Gastrocnemius medialis (tissue), 4 donors: ENCODE measurements at regions not wholly inside any gene's neighbourhood (a gene's known extent, or its start where the extent isn't known, plus 50 kb on each side); places are given as distances from the start of the nearest gene placed in this dataset.

Source experiments
- ATAC-seq, 2 donors: fragments of 150-250 bp; one replicate each; pipeline ENCODE4 v1.9.1; 2016
- DNase-seq, 2 donors: peaks; one replicate each; pipeline ENCODE4 v3.0.0-alpha.2; 2019
- H3K27ac ChIP-seq, 4 donors: fragments of 200-600 bp; sonication (generic); 1 replicate in 1 of 4; 2 replicates in 3 of 4; pipeline ENCODE4 v1.5.1; 2016 to 2018; ENCODE audit warnings: mild to moderate bottlenecking in 2 of 4, moderate library complexity in 1 of 4
- H3K27me3 ChIP-seq, 3 donors: fragments of 200-600 bp; sonication (generic) in 2 of 3; 1 replicate in 1 of 3; 2 replicates in 2 of 3; pipeline versions ENCODE4 v1.5.1 to v1.6.0; 2016 to 2019; ENCODE audit warnings: mild to moderate bottlenecking in 1 of 3, moderate library complexity in 1 of 3
- H3K36me3 ChIP-seq, 2 donors: fragments of 200-600 bp; sonication (generic) in 1 of 2; one replicate each; pipeline ENCODE4 v1.5.1; 2017 to 2018
- H3K4me1 ChIP-seq, 2 donors: fragments of 200-600 bp; sonication (generic) in 1 of 2; one replicate each; pipeline ENCODE4 v1.5.1; 2016 to 2017; ENCODE audit warnings: mild to moderate bottlenecking in 2 of 2
- H3K4me3 ChIP-seq, 4 donors: fragments of 200-600 bp; sonication (generic) in 3 of 4; 1 replicate in 1 of 4; 2 replicates in 3 of 4; pipeline ENCODE4 v1.5.1; 2016 to 2019; ENCODE audit warnings: mild to moderate bottlenecking in 2 of 4
- H3K9me3 ChIP-seq, 3 donors: fragments of 200-600 bp; sonication (generic) in 2 of 3; 1 replicate in 1 of 3; 2 replicates in 2 of 3; pipeline ENCODE4 v1.5.1; 2016 to 2019
- CTCF ChIP-seq, 5 experiments: fragments of 450-650 bp in 3 of 5; fragments of 200-600 bp in 2 of 5; sonication (generic) in 2 of 5; IDR thresholded peaks in 4 of 5; conservative IDR thresholded peaks in 1 of 5; 1 replicate in 4 of 5; 2 replicates in 1 of 5; pipeline ENCODE4 v1.5.1; 2016 to 2019; ENCODE audit warnings: antibody characterized with exemption in 5 of 5, mild to moderate bottlenecking in 3 of 5, moderate library complexity in 3 of 5
- POLR2A ChIP-seq, 2 donors: fragments of 450-650 bp; IDR thresholded peaks; one replicate each; pipeline ENCODE4 v1.6.1; 2017; ENCODE audit warnings: antibody characterized with exemption in 2 of 2, mild to moderate bottlenecking in 2 of 2, moderate library complexity in 2 of 2
- in situ Hi-C, 4 donors: fragments of 200-750 bp; cut with MboI; loops; one replicate each; pipeline versions ENCODE4 v1.15.0 to v1.8.0; 2017; ENCODE audit warnings: low sequenced_read_pairs in 4 of 4
- intact Hi-C: fragments of 100-400 bp; cut with DNase I; formaldehyde crosslinking; loops from one replicate; pipeline ENCODE4 v1.15.1; 2023; ENCODE audit warnings: low total_unique reads

- DNase-seq (no peak), ATAC-seq (no peak)
- Histone ChIP-seq H3K4me1 (no peaks in the 10 kb centered on the region), H3K36me3 (no peaks in the 10 kb centered on the region), H3K27me3 (no peaks in the 10 kb centered on the region), H3K4me3 (no peak overlapping the region), H3K9me3 (no peaks in the 10 kb centered on the region), H3K27ac (no peak overlapping the region)
- in situ Hi-C loops: loop anchor here in 3 of 4 donors (10.0 to 25.0 kb wide), 3 partner anchors 1543 to 1780 kb away; no protein-coding TSS in a partner anchor
- TF ChIP-seq POLR2A (IDR thresholded peaks at IDR 0.05) (no peak), CTCF (IDR thresholded peaks at IDR 0.05 in 4 of 5, conservative IDR thresholded peaks at IDR 0.05 in 1 of 5) (no peak)
- intact Hi-C loops: no loop called here
Observed at GRCh38 chr3:20344400-20344959, 158.5 kb upstream of the SGO1 start.

- ATAC-seq (no peak), DNase-seq (no peak)
- intact Hi-C loops (no loop called here), in situ Hi-C loops (loop anchor here in 3 of 4 donors (10.0 to 25.0 kb wide), 3 partner anchors 1544 to 1781 kb away; no protein-coding TSS in a partner anchor)
- no peaks in the 10 kb centered on the region for H3K36me3 ChIP-seq
- H3K27ac ChIP-seq: no peak overlapping the region
- no peaks in the 10 kb centered on the region for H3K9me3 ChIP-seq
- no peak overlapping the region for H3K4me3 ChIP-seq
- H3K4me1 ChIP-seq: no peaks in the 10 kb centered on the region
- H3K27me3 ChIP-seq: no peaks in the 10 kb centered on the region
- no peak for TF ChIP-seq POLR2A (IDR thresholded peaks at IDR 0.05)
- no peak for TF ChIP-seq CTCF (IDR thresholded peaks at IDR 0.05 in 4 of 5, conservative IDR thresholded peaks at IDR 0.05 in 1 of 5)
Observed at GRCh38 chr3:20343790-20344189, 157.8 kb upstream of the SGO1 start.

GRCh38 chr3:20340324-20340928 lies 154.4 kb upstream of the SGO1 start:
- TF ChIP-seq CTCF (IDR thresholded peaks at IDR 0.05 in 4 of 5, conservative IDR thresholded peaks at IDR 0.05 in 1 of 5): peak; percentile 61 to 85 (median 76)
- TF ChIP-seq POLR2A (IDR thresholded peaks at IDR 0.05): no peak
- no peak overlapping the region for H3K27ac ChIP-seq
- DNase-seq (peak; percentile 15 to 44), ATAC-seq (peak; percentile 47 to 51)
- peak overlapping the region in 1 of 4 donors; percentile 36 for H3K4me3 ChIP-seq
- no peaks in the 10 kb centered on the region for H3K9me3 ChIP-seq
- no peaks in the 10 kb centered on the region for H3K27me3 ChIP-seq
- H3K36me3 ChIP-seq: no peaks in the 10 kb centered on the region
- intact Hi-C loops: no loop called here
- H3K4me1 ChIP-seq: no peaks in the 10 kb centered on the region
- in situ Hi-C loops: loop anchor here in 3 of 4 donors (10.0 to 25.0 kb wide), 3 partner anchors 1547 to 1784 kb away; no protein-coding TSS in a partner anchor

GRCh38 chr3:20336572-20336971 lies 150.6 kb upstream of the SGO1 start:
- no peak for DNase-seq
- H3K27ac ChIP-seq: no peak overlapping the region
- no peak overlapping the region for H3K4me3 ChIP-seq
- H3K4me1 ChIP-seq: no peaks in the 10 kb centered on the region
- H3K36me3 ChIP-seq: no peaks in the 10 kb centered on the region
- TF ChIP-seq POLR2A (IDR thresholded peaks at IDR 0.05): no peak
- no peak for TF ChIP-seq CTCF (IDR thresholded peaks at IDR 0.05 in 4 of 5, conservative IDR thresholded peaks at IDR 0.05 in 1 of 5)
- ATAC-seq: no peak
- no peaks in the 10 kb centered on the region for H3K27me3 ChIP-seq
- in situ Hi-C loops (loop anchor here in 3 of 4 donors (25.0 kb wide), 2 partner anchors 1551 to 1776 kb away; no protein-coding TSS in a partner anchor), intact Hi-C loops (loop anchor here (10.0 kb wide), 1 partner anchor 1778 kb away; no protein-coding TSS in a partner anchor)
- H3K9me3 ChIP-seq: no peaks in the 10 kb centered on the region
